Loucy (cell line): ENCODE measurements at regions not wholly inside any gene's neighbourhood (a gene's known extent, or its start where the extent isn't known, plus 50 kb on each side); places are given as distances from the start of the nearest gene placed in this dataset.

Experiments
- CTCF ChIP-seq: fragments of 200-600 bp; sonication (generic); conservative IDR thresholded peaks from 2 replicates; pipeline ENCODE4 v1.5.1; 2014; ENCODE audit warnings: mild to moderate bottlenecking, antibody characterized with exemption, low read length
- EZH2phosphoT487 ChIP-seq: fragments of 200-600 bp; IDR thresholded peaks from 2 replicates; pipeline ENCODE4 v1.6.1; 2018; ENCODE audit warnings: antibody characterized with exemption, mild to moderate bottlenecking, moderate library complexity, borderline replicate concordance

GRCh38 chrX:118182025-118182424 lies 65.4 kb upstream of the KLHL13 start:
- TF ChIP-seq EZH2phosphoT487 (no peak), CTCF (no peak)
